Spinal cord (tissue), 9 donors: ENCODE measurements at regions not wholly inside any gene's neighbourhood (a gene's known extent, or its start where the extent isn't known, plus 50 kb on each side); places are given as distances from the start of the nearest gene placed in this dataset.

Experiments
- DNase-seq, 6 donors: peaks; one replicate each; pipeline versions ENCODE4 v3.0.0 to v3.0.0-alpha.2; 2013 to 2015; ENCODE audit warnings: low spot score in 6 of 6, low read depth in 4 of 6
- H3K27ac ChIP-seq: one replicate; pipeline ENCODE4 v1.5.1; 2013; ENCODE audit warnings: low read depth, low read length, control low read depth
- H3K27me3 ChIP-seq: one replicate; pipeline ENCODE4 v1.6.1; 2013; ENCODE audit warnings: low read length; ENCODE audit not compliant: control insufficient read depth, insufficient read depth
- H3K36me3 ChIP-seq: one replicate; pipeline ENCODE4 v1.6.1; 2013; ENCODE audit warnings: low read length; ENCODE audit not compliant: control insufficient read depth, insufficient read depth
- H3K4me1 ChIP-seq: one replicate; pipeline ENCODE4 v1.6.1; 2013; ENCODE audit warnings: low read length; ENCODE audit not compliant: control insufficient read depth, insufficient read depth
- H3K4me3 ChIP-seq: one replicate; pipeline ENCODE4 v1.5.1; 2013; ENCODE audit warnings: low read depth, low read length, control low read depth
- H3K9me3 ChIP-seq: one replicate; pipeline ENCODE4 v1.6.1; 2013; ENCODE audit warnings: low read length; ENCODE audit not compliant: control insufficient read depth, insufficient read depth
- WGBS: methylation state at CpG from one replicate; pipeline ENCODE4 v1.1.5; 2013; ENCODE audit warnings: missing lambda C conversion rate; ENCODE audit not compliant: insufficient coverage; 5-methylcytosine and 5-hydroxymethylcytosine counted together
- donor health status: healthy.

GRCh38 chr3:139281522-139282196 lies 62.2 kb upstream of the MRPS22 start:
- H3K4me1 ChIP-seq = peaks cover 12% of the 10 kb centered on the region
- H3K27me3 ChIP-seq = no peaks in the 10 kb centered on the region
- no peaks in the 10 kb centered on the region for H3K9me3 ChIP-seq
- peak in 2 of 6 donors; percentile 30 to 31 for DNase-seq
- WGBS = 53% methylated on average over 16 of the region's 16 CpGs
- no peak overlapping the region for H3K4me3 ChIP-seq
- H3K27ac ChIP-seq = no peak overlapping the region
- H3K36me3 ChIP-seq = no peaks in the 10 kb centered on the region

DNA sequence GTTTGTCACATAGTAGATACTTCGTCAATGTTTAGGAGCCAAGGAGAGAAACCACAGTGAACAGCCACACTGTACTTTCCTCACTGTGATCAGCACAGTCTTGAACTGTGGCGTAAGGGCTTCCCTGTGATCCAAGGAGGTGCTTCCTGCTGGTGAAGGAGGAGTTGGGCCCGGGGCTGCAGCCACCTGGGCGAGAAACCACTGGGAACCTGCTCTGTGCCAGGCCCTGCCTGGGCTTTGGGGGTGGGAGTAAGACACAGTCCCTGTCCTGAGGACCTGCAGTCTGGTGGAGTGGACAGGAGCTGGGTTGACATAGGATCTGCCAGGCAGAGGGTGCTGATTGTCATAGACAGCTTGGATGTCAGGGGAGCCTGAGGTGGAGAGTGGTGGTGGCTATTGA lies 60.5 kb upstream of the MRPS22 start:
- Histone ChIP-seq H3K9me3 (no peaks in the 10 kb centered on the region), H3K4me1 (peaks cover 12% of the 10 kb centered on the region), H3K27ac (no peak overlapping the region), H3K27me3 (no peaks in the 10 kb centered on the region), H3K4me3 (no peak overlapping the region), H3K36me3 (no peaks in the 10 kb centered on the region)
- WGBS = 82% methylated on average over 4 of the region's 4 CpGs
- no peak for DNase-seq

DNA sequence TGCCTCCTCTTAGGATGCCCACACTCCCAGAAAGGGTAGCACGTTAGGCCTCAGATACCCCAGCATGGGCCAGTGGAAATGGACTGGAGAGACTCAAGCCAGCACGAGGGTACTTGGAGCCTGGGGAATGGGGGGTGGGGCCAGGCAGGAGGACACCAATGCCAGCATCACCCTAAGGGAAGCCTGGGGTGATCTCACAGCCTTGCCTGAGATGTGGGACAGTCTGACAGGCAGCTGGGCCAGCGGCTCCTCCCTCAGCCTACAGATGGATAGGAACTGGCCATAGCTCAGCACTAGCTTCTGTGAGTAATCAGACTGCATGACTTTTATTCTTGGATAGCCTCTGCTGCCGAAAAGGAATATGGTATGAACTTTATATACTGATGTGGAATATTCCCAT lies 59.6 kb upstream of the MRPS22 start:
- Histone ChIP-seq H3K4me1 (peaks cover 12% of the 10 kb centered on the region), H3K27ac (no peak overlapping the region), H3K36me3 (no peaks in the 10 kb centered on the region), H3K9me3 (no peaks in the 10 kb centered on the region), H3K27me3 (no peaks in the 10 kb centered on the region), H3K4me3 (no peak overlapping the region)
- no peak for DNase-seq
- WGBS = 69% methylated on average over 2 of the region's 4 CpGs

DNA sequence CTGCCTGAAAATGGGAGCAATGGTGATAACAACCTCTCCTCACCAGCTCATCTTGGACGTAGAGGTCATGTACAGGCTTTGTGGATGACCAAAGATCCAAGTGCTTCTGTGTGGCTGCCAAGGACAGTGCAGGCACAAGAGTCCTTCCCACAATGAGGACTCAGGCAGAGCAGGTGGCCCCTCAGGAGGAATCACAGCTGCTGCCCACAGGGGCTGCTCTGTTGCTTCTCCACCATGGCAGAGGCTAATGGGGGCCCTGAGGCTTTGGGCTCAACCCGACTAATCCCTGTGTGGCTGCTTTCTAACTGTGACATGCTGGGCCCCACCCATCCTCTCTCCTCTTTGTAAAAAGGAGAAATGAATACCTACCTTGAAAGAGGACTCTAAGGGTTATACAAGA lies 58.1 kb upstream of the MRPS22 start:
- no peaks in the 10 kb centered on the region for H3K27me3 ChIP-seq
- peaks cover 12% of the 10 kb centered on the region for H3K4me1 ChIP-seq
- H3K27ac ChIP-seq = no peak overlapping the region
- H3K9me3 ChIP-seq = no peaks in the 10 kb centered on the region
- 92% methylated on average over 1 of the region's 2 CpGs for whole genome bisulfite sequencing
- H3K36me3 ChIP-seq = no peaks in the 10 kb centered on the region
- no peak overlapping the region for H3K4me3 ChIP-seq
- DNase-seq = no peak

DNA sequence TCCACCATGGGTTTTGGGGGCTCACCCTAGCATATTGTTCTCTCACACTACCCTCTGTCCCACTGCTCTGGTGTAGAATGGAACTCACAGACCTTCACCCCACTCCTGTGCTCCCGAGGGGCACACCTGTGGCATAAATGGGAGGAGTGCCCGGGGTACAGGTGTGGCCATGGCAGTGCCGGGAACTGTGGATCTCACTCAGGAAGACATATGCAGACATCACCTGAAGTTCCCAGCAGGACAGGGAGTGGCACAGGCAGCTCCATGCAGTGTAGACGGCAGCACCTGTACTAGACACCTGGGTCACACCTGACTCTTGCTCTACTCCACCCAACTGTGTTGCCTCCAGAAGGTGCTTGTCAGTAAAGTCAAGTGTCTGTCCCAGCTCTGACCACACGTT lies 57.6 kb upstream of the MRPS22 start:
- Histone ChIP-seq H3K36me3 (no peaks in the 10 kb centered on the region), H3K4me1 (peaks cover 9% of the 10 kb centered on the region), H3K4me3 (no peak overlapping the region), H3K27me3 (no peaks in the 10 kb centered on the region), H3K27ac (no peak overlapping the region), H3K9me3 (no peaks in the 10 kb centered on the region)
- DNase-seq = no peak
- WGBS = 77% methylated on average over 5 of the region's 5 CpGs

DNA sequence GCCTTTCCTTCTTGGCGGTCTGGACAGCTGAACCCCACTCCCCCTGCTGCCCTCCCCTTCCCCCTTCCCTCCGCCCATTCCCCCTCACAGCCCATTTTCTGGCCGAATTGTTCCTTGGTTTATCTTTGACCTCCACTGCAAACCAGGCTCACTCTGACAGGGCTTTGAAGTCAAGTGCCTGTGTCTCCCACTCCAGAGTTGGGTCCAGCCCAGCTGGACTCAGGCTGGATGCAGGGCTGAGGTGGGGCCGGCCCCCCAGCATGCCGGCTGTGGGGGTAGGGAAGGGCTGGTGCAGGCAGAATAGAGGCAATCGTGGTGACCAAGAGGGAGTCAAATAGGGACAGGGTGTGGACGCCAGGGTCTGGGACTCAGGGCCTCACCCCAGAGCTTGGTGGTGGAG lies 57.0 kb upstream of the MRPS22 start:
- H3K4me1 ChIP-seq = peaks cover 4% of the 10 kb centered on the region
- no peaks in the 10 kb centered on the region for H3K36me3 ChIP-seq
- 51% methylated on average over 6 of the region's 7 CpGs for WGBS
- no peak overlapping the region for H3K27ac ChIP-seq
- no peaks in the 10 kb centered on the region for H3K9me3 ChIP-seq
- H3K4me3 ChIP-seq = no peak overlapping the region
- no peaks in the 10 kb centered on the region for H3K27me3 ChIP-seq
- DNase-seq = no peak

DNA sequence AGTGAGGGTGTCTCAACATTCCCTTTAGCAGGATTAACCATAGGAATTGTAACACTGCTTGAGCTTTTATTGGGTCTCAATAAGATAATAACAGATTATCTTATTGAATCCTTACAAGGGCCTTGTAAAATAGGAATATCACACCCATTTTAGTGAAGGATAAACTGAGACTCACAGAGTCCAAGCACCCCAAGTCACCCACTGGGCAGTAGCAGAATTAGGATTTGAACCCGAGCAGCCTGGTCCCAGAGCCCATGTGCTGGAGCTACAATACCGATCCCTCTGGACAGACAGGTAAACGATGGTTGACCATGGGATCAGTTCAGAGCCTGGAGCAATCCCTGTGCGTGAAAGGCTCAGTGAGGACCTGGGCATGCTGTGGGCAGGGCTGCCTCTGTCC lies 56.3 kb upstream of the MRPS22 start:
- 93% methylated on average over 4 of the region's 4 CpGs for WGBS
- no peak overlapping the region for H3K27ac ChIP-seq
- no peak overlapping the region for H3K4me3 ChIP-seq
- H3K36me3 ChIP-seq = no peaks in the 10 kb centered on the region
- DNase-seq = no peak
- H3K27me3 ChIP-seq = no peaks in the 10 kb centered on the region
- no peaks in the 10 kb centered on the region for H3K9me3 ChIP-seq
- no peaks in the 10 kb centered on the region for H3K4me1 ChIP-seq

- DNase-seq = no peak
- Histone ChIP-seq H3K4me1 (peaks cover 3% of the 10 kb centered on the region), H3K9me3 (no peaks in the 10 kb centered on the region), H3K36me3 (no peaks in the 10 kb centered on the region), H3K27me3 (peaks cover under 1% of the 10 kb centered on the region), H3K4me3 (no peak overlapping the region), H3K27ac (no peak overlapping the region)
- WGBS = 77% methylated on average over 6 of the region's 8 CpGs
These were observed 55.5 kb upstream of the MRPS22 start for GRCh38 chr3:139288266-139288821.

GRCh38 chr3:139289860-139290524 lies 53.8 kb upstream of the MRPS22 start:
- H3K9me3 ChIP-seq = no peaks in the 10 kb centered on the region
- peak in 1 of 6 donors; percentile 8 for DNase-seq
- no peaks in the 10 kb centered on the region for H3K36me3 ChIP-seq
- WGBS = 48% methylated on average over 4 of the region's 6 CpGs
- H3K4me1 ChIP-seq = peaks cover 3% of the 10 kb centered on the region
- peaks cover 5% of the 10 kb centered on the region for H3K27me3 ChIP-seq
- H3K4me3 ChIP-seq = no peak overlapping the region
- H3K27ac ChIP-seq = no peak overlapping the region
